WTC11 (cell line): ENCODE measurements at regions not wholly inside any gene's neighbourhood (a gene's known extent, or its start where the extent isn't known, plus 50 kb on each side); places are given as distances from the start of the nearest gene placed in this dataset.

ENCODE experiments used
- ATAC-seq: fragments of 200-7000 bp; cut with Tn5 transposase; 2 replicates; pipeline ENCODE4 v1.10.0; 2021; ENCODE audit warnings: mild to moderate bottlenecking, moderate library complexity
- CTCF ChIA-PET: fragments of 300-600 bp; sonication (Branson Sonifier 250); formaldehyde crosslinking; loops from one replicate; lab custom pipeline; 2021; ENCODE audit warnings: antibody characterized with exemption; lab: Charles Lee
- POLR2A ChIA-PET: fragments of 350-600 bp; sonication (Branson Sonifier 250); formaldehyde crosslinking; loops from one replicate; lab custom pipeline; 2021; ENCODE audit warnings: antibody characterized with exemption; lab: Charles Lee
- DNase-seq: peaks from one replicate; pipeline ENCODE4 v3.0.0; 2021; ENCODE audit warnings: low spot score
- H3K27ac Mint-ChIP-seq: 2 replicates; pipeline ENCODE4 v1.8.0; 2021; ENCODE audit warnings: mixed read lengths
- H3K27me3 Mint-ChIP-seq: 2 replicates; pipeline ENCODE4 v1.8.0; 2021; ENCODE audit warnings: low read depth, mild to moderate bottlenecking, moderate library complexity, mixed read lengths
- H3K36me3 Mint-ChIP-seq: 2 replicates; pipeline ENCODE4 v1.8.0; 2021; ENCODE audit warnings: mixed read lengths
- H3K4me1 Mint-ChIP-seq: 2 replicates; pipeline ENCODE4 v1.8.0; 2022; ENCODE audit warnings: mixed read lengths
- H3K4me3 Mint-ChIP-seq: 2 replicates; pipeline ENCODE4 v1.8.0; 2021; ENCODE audit warnings: mild to moderate bottlenecking, moderate library complexity, mixed read lengths
- H3K9me3 Mint-ChIP-seq: 2 replicates; pipeline ENCODE4 v1.8.0; 2021; ENCODE audit warnings: mixed read lengths
- CDX4 ChIP-seq: fragments of 250-450 bp; sonication (Bioruptor Pico); IDR thresholded peaks from 2 replicates; pipeline ENCODE4 v1.9.0; 2021; ENCODE audit warnings: moderate library complexity, mild to moderate bottlenecking, inconsistent platforms, borderline replicate concordance
- CTCF ChIP-seq: fragments of 200-600 bp; IDR thresholded peaks from 2 replicates; pipeline ENCODE4 v1.8.0; 2022; ENCODE audit warnings: antibody characterized with exemption
- ERG ChIP-seq: fragments of 250-450 bp; sonication (Bioruptor Pico); IDR thresholded peaks from 2 replicates; pipeline ENCODE4 v1.8.0; 2021; ENCODE audit warnings: mild to moderate bottlenecking
- HMGXB4 ChIP-seq: sonication (generic); formaldehyde crosslinking; IDR thresholded peaks from 2 replicates; pipeline ENCODE4 v1.8.1; 2023; ENCODE audit warnings: mild to moderate bottlenecking, moderate library complexity, missing genetic modification reagents
- MXD4 ChIP-seq: fragments of 250-450 bp; sonication (Bioruptor Pico); IDR thresholded peaks from 2 replicates; pipeline ENCODE4 v1.8.0; 2021; ENCODE audit warnings: mild to moderate bottlenecking, moderate library complexity, borderline replicate concordance
- PRRX2 ChIP-seq: fragments of 250-450 bp; sonication (Bioruptor Pico); IDR thresholded peaks from 2 replicates; pipeline ENCODE4 v1.8.0; 2021; ENCODE audit warnings: mild to moderate bottlenecking
- TCF7 ChIP-seq: sonication (generic); formaldehyde crosslinking; IDR thresholded peaks from 2 replicates; pipeline ENCODE4 v1.8.0; 2022; ENCODE audit warnings: mild to moderate bottlenecking, low read depth, missing genetic modification reagents, moderate library complexity
- TEAD1 ChIP-seq: sonication (generic); formaldehyde crosslinking; IDR thresholded peaks from 2 replicates; pipeline ENCODE4 v1.8.0; 2022; ENCODE audit warnings: mild to moderate bottlenecking, missing genetic modification reagents
- USF2 ChIP-seq: sonication (generic); formaldehyde crosslinking; IDR thresholded peaks from 2 replicates; pipeline ENCODE4 v1.8.1; 2023; ENCODE audit warnings: mild to moderate bottlenecking, missing genetic modification reagents, moderate library complexity
- ZNF281 ChIP-seq: sonication (generic); formaldehyde crosslinking; IDR thresholded peaks from 2 replicates; pipeline ENCODE4 v1.8.0; 2023; ENCODE audit warnings: mild to moderate bottlenecking, missing genetic modification reagents
- ZNF317 ChIP-seq: sonication (generic); formaldehyde crosslinking; IDR thresholded peaks from 2 replicates; pipeline ENCODE4 v1.8.1; 2023; ENCODE audit warnings: low read depth, mild to moderate bottlenecking, moderate library complexity, missing genetic modification reagents, borderline replicate concordance
- ZNF416 ChIP-seq: fragments of 250-450 bp; sonication (Bioruptor Pico); IDR thresholded peaks from 2 replicates; pipeline ENCODE4 v1.9.0; 2021; ENCODE audit warnings: mild to moderate bottlenecking, inconsistent platforms
- ZNF425 ChIP-seq: fragments of 250-450 bp; sonication (Bioruptor Pico); conservative IDR thresholded peaks from 2 replicates; pipeline ENCODE4 v1.9.0; 2021; ENCODE audit warnings: mild to moderate bottlenecking

- H3K9me3 Mint-ChIP-seq, result peaks cover 21% of the 10 kb centered on the region
- H3K36me3 Mint-ChIP-seq, result peaks cover 12% of the 10 kb centered on the region
- peaks cover 14% of the 10 kb centered on the region for H3K4me1 Mint-ChIP-seq
- H3K4me3 Mint-ChIP-seq, result no peak overlapping the region
- CTCF ChIA-PET, result interaction anchor here (0.8 kb wide), 1 partner anchor 16 kb away, joined by 3 read pairs; no protein-coding TSS in a partner anchor
- no peak for DNase-seq
- no peak overlapping the region for H3K27ac Mint-ChIP-seq
- POLR2A ChIA-PET, result no interaction called here
- no peaks in the 10 kb centered on the region for H3K27me3 Mint-ChIP-seq
- TF ChIP-seq ZNF425 (CRISPR knock-in tag) (no peak), TCF7 (CRISPR knock-in tag) (no peak), ERG (no peak)
- no peak for ATAC-seq
Measured at GRCh38 chr11:116219171-116219635, 553.6 kb downstream of the BUD13 start.

- H3K27ac Mint-ChIP-seq, result no peak overlapping the region
- CTCF ChIA-PET, result interaction anchor here (0.7 to 4.0 kb wide), 40 partner anchors 9 to 525 kb away, joined by 3 to 70 read pairs (median 6); no protein-coding TSS in a partner anchor
- H3K4me3 Mint-ChIP-seq, result no peak overlapping the region
Measured at GRCh38 chr11:116217441-116217840, 555.3 kb downstream of the BUD13 start.

GRCh38 chr11:116217006-116217405 is 555.8 kb downstream of the BUD13 start:
- ATAC-seq (peak; percentile 71), DNase-seq (peak; percentile 75)
- peaks cover 12% of the 10 kb centered on the region for H3K36me3 Mint-ChIP-seq
- ChIA-PET POLR2A (no interaction called here), CTCF (interaction anchor here (0.7 to 4.0 kb wide), 47 partner anchors 9 to 524 kb away, joined by 3 to 70 read pairs (median 5); no protein-coding TSS in a partner anchor)
- TF ChIP-seq CTCF (peak; percentile 71), CDX4 (no peak), TEAD1 (CRISPR knock-in tag) (no peak), HMGXB4 (CRISPR knock-in tag) (peak; percentile 51; the same call in 1 of the 2 replicates)
- TF ChIP-seq, all 79 proteins: peak for 2
- peaks cover 21% of the 10 kb centered on the region for H3K9me3 Mint-ChIP-seq
- H3K4me1 Mint-ChIP-seq, result peaks cover 13% of the 10 kb centered on the region
- H3K4me3 Mint-ChIP-seq, result no peak overlapping the region
- no peaks in the 10 kb centered on the region for H3K27me3 Mint-ChIP-seq
- H3K27ac Mint-ChIP-seq, result no peak overlapping the region

More at GRCh38 chr11:116217441-116217840, 555.3 kb downstream of the BUD13 start:
- TF ChIP-seq ZNF317 (CRISPR knock-in tag) (no peak), ZNF416 (CRISPR knock-in tag) (no peak), ZNF281 (no peak), PRRX2 (no peak), USF2 (CRISPR knock-in tag) (no peak), TCF7 (CRISPR knock-in tag) (no peak), MXD4 (CRISPR knock-in tag) (no peak), TEAD1 (CRISPR knock-in tag) (no peak)
- Mint-ChIP-seq H3K27me3 (no peaks in the 10 kb centered on the region), H3K9me3 (peaks cover 21% of the 10 kb centered on the region), H3K4me1 (peaks cover 14% of the 10 kb centered on the region), H3K36me3 (peaks cover 12% of the 10 kb centered on the region)
- DNase-seq, result no peak
- POLR2A ChIA-PET, result no interaction called here
- no peak for ATAC-seq
